HG03159 (cell line): ENCODE measurements at regions not wholly inside any gene's neighbourhood (a gene's known extent, or its start where the extent isn't known, plus 50 kb on each side); places are given as distances from the start of the nearest gene placed in this dataset.
"Not testable (repeated sequence)": the region's sequence is repeated elsewhere in the genome, so short reads cannot be mapped to it uniquely, and the experiment has no call there.

Experiments used
- ATAC-seq: cut with Tn5 transposase; IDR thresholded peaks from one replicate; pipeline ENCODE4 v1.9.1; 2021; ENCODE audit warnings: mild to moderate bottlenecking, moderate library complexity; ENCODE audit not compliant: unreplicated experiment

DNA sequence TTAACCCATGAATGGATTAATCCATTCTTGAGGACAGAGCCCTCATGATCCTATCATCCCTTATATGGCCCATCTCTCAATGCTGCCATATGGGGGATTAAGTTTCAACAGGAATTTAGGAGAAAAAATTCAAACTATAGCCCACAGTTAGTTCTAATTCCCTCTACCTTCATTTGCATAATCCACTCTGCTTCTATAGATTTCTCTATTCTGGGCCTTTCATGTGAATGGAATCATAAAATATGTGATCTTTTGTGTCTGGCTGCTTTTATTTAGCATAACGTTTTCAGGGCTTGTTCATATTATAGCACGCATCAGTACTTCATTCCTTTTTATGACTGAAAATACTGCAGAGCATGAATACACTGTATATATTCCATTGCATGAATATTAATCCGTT is 55.4 kb downstream of the CTSL start:
- ATAC-seq: no peak

DNA sequence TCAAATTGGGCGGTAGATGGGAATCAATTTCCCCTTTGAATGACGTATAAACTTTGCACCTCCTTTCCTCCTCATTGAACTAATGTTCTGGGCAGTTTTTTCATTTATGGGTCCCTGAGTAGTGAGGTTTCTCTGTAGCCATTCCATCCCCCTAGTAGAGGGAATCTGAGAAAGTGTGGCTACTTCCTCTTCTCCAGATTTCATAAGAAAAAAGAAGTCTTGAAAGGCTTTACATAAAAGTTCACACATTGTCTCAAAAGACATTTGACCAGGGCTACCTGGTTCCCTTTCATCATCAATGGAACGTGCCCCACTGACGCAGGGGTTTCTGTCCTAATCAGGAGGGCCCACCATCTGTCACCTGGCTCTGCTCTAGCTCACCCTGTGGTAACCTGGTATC is 57.3 kb downstream of the CTSL start:
- ATAC-seq: no peak

DNA sequence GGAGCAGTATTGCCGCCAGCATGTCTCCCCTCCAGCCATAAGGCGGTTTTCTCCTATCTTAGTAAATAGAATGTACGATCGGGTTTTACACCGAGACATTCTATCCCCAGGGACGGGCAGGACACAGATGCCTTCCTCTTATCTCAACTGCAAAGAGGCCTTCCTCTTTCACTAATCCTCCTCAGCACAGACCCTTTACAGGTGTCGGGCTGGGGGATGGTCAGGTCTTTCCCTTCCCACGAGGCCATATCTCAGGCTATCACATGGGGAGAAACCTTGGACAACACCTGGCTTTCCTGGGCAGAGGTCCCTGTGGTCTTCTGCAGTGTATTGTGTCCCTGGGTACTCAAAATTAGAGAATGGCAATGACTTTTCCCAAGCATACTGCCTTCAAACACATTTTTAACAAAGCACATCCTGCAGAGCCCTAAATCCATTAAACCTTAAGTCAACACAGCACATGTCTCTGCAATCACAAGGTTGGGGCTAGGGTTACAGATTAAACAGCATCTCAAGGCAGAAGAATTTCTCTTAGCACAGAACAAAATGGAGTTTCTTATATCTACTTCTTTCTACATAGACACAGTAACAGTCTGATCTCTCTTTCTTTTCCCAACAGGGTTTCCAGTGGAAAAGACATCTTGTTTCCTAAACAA is 59.5 kb downstream of the CTSL start:
- ATAC-seq: not testable (repeated sequence)

DNA sequence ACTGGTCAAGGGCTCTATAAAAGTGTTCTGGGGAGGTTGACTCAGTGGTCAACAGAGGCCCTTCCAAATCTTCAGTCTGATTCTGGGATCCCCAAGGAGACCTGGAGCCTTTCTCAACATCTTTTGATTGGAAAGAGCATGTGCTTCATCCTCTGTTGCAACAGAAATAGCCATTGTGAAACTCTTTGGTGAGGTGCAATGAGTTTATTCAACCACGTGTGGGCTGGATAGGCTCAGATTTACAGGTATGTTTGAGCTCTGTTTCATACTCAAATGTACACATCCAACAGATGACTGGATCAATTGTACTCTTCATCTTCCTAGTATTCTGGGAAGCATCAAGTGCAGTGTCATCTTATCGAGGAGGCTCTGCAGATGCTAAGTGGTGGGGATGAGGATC is 60.5 kb downstream of the CTSL start:
- no peak for ATAC-seq

DNA sequence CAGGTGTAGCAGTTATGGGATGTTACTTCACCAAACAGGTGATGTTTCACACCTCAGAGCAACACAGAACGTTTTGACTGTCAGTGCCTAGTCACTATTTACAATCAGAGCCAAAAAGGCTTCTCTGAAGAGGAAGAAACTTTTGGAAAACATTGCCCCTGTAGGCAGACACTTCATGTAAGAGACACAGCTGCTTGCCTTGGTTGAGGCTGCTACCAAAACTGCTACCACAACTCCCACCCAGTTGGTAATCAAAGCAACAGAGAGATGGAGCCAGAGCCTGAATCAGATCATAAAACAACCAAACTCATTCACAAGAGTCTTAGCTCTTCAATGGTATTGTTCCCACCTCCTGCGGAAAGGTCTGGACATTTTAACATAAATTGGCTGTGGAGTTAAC is 61.0 kb downstream of the CTSL start:
- no peak for ATAC-seq

DNA sequence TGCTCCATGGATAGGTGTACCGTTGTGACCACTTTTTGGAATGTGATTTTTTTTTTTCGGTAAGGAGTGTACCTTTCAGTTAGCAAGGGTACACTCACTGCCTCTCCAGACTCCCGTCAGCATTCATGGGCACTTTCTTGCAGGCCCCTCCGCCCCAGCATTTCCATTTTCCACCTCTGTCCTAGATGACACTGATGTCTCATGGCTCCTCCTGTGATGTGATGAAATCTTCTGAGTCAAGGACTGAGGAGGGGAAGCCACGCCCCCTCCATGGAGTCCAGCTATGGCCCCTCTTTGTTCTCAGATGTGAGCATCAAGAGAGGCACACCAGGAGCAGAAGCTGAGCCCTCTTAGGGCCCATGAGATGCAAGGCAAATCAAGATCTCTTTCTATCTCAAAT is 61.8 kb downstream of the CTSL start:
- ATAC-seq: no peak

DNA sequence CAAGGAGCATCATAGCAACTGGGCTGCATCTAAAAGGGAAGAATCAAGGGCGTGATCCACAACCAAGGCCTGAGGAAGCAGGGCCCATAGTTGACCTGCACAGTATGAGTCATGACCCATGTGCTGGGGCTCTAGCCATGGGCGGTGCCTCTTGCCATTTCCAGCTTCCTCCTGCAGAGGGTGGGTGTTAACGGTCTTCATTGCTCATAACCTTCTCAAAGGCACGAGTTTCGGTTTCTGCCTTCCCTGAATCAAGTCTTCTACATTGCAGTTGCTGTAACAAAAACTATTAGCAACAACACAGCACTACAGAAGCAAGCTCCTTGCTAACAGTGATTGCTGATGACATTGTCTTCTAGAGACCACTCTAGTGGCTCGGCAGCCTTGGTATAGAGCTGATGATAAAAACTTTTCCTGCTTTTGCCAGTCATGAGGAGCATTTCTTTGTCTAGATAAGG is 66.9 kb downstream of the CTSL start:
- peak; percentile 89 for ATAC-seq

DNA sequence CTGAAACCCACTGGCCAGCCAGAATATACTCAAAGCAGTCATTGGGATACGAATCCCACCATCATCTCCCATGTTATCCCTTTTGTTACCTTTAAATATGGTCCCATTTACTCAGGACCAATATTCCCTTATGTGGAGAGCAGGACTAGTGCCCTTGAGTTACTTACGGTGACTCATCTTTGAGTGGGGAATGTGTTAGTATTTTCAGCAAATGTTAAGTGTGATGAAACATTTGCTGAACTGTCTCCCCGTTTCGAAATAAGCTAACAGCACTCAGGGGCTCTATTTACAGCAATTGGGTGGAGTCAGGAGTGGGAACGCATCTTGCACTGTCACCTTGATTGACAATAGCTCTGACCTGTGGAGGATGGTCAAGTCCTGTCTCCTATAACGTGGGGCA is 67.4 kb downstream of the CTSL start:
- ATAC-seq: no peak

DNA sequence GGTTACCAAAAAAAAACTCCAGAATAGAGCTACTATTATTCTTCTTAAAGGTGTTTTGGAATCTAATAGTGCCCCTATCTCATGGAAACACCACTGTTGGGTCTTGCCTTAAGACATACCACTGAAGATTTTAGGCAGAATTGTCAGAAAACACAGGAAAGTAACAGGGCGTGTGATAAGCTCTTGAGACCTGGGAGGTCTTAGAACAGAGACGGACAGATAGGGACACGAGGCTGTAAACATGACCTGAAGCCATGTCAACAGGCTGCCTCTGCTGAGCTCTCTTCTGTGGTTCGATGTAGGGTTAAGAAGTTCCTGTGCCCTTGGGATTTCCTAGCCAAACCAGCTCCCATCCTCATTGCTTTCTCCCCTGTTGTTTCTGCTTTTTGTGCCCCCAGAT is 69.3 kb downstream of the CTSL start:
- ATAC-seq: no peak

DNA sequence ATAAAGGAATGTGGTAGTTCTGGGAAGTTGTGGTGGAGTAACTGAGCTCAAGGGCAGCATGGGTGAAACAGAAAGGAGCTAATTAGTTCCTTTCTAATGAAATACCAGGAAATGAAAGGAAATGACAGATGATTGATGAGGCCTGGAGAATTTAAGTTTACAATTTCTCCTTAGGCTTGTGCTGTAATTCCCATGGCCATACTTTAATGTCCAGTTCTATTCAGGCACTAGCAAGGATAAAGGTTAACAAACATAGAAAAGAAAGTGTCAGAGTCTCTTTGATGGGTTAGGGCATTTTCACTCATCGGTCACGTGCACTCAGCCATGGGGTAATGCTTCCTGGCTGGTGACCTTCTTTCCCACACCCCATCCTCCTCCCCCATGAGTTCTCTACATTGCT is 70.3 kb downstream of the CTSL start:
- no peak for ATAC-seq

DNA sequence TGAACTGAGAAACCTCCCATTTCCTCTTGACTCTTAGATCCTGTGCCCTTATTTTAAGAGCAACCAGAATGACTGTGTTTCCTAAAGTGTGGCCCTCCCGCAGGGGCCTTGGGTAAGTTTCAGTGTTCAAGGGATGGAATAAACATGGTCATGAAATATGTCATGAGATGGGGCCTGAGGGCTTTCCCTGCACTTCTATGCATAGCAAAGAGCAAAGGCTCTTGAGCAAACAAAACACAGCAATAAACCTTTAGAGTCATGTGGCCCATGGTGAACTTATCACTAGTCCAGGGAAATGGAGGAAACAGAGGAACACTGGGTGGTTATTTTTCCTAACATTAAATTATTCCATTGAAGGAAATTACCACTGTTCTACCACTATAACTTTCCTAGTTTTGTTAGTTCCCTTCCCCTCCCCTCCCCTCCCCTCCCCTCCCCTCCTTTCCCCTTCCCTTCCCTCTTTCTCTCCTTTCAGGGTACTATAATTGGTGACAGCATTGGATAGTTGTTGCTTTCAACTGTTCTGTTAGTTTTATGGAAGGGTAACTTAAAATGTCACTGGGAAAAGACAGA is 72.4 kb downstream of the CTSL start:
- no peak for ATAC-seq

DNA sequence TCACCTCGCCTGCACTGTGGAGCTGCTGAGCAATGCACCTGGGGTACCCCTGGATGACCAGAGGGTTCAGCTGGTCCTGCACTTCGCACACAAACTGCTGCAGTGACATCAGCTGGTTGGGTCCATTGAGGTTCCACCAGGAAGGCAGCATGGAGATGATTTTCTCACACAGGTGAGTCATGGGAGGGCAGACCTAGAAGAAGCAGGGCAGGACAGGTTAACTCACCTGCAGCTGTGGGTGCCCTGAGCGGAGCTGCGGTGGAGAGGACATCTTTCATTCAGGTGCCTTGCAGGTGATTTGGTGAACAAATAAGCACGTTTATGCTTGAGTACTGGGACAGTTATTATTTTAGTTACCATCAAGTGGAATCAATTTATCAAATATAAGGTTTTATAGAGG is 73.6 kb downstream of the CTSL start:
- no peak for ATAC-seq

DNA sequence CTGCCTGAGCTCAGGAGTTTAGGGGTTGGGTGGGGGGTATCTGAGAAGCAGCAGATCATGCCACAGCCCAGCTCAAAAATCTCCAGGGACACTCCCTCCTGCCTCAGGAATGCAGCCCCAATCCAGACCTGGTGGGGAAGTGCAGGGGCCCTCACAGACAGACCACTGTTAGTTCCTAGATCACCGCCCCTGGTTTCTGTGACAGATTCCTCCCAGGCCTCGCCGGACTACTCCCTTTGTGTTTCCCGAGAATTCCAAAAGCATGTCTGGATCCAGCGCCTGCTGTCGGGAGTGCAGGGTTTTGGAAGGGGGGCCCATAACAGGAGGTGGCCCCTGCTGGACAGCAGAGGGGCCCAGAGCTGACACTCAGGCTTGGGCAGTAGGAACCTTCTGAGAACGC is 74.5 kb downstream of the CTSL start:
- ATAC-seq: no peak

DNA sequence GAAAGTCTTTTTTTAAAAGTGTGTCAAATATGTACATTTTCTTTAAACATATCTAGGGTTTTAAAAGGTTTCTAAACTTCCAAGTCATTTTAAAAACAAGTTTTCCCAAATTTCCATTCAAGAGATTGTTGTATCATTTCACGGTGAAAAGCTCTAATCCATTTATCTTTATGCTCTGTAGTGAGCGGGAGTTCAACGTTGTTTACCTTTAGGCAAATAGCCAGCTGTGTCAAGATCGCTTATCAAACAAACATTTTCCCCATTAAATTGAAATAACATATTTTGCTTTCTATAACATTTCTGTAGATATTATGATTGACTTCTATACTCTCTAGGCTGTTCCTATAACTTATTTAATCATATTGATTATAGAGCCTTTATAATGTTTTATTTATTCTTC is 75.1 kb downstream of the CTSL start:
- ATAC-seq: no peak

DNA sequence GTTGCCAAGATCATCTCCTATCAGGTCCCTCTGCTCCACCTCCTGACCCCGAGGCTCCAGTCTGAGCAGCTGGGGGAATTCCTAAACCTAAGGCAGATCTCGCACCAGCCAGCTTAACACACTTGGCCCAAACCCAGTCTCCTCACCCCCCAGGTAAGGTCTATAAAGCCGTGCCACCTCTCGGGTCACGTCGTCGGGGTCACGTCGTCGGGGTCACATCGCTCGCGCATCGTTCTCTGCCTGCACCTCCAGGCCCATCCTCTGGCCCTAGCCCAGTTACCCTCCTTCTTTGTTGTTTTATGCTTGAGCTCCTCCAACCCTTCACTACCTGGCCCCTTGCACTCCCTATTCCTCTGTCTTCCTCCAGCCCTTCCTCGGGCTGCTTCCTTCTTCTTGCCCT is 77.2 kb downstream of the CTSL start:
- ATAC-seq: no peak

DNA sequence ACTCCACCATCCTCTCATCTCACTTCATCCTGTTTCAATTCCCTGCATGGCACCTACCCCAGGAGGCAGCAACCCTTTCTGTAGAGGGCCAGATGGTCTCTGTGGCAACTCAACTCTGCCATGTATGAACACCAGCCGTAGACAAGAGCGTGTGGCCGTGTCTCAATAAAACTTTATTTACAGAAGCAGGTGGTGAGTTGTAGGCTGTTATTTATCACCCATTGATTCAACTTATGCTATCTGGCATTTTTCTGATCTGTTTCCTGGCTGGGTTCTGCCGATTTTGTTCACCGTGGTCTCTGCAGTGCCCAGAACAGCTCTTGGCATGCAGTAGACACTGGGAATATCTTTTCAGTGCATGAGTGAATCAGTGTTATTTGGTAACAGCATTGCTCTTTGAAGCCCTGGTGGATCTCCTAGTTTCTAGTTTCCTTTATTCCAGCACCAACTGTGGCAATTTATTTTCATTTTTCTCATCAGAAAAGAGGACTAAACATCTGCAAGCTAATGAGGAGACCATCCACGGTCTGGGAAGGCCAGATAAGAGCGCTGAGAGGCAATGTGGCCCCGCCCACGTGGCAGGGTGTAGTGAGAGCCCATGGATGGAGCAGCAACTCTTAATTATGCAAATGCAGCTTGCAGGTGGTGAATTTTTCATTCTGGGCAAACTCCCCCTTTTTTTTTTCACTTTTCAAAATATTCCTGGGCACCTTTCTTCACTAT is 77.9 kb downstream of the CTSL start:
- no peak for ATAC-seq

DNA sequence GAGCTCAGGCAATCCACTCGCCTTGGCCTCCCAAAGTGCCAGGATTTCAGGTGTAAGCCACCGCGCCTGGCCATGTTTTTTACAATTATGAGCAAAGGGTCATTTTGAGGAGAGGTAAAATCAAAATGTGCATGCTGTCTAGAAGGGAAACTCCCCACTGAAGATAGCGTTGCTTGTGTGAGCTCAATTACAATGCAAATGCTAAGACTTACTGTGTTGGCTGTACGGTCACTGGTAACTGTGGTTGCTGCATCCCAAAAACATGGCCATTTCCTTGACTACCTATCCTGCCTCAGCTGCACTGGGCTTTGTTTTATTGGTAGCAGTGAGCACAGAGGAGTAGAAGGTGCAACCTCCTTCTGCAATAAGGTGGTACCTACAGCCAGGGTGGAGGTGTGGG is 77.4 kb upstream of the SPATA31E1 start:
- no peak for ATAC-seq

DNA sequence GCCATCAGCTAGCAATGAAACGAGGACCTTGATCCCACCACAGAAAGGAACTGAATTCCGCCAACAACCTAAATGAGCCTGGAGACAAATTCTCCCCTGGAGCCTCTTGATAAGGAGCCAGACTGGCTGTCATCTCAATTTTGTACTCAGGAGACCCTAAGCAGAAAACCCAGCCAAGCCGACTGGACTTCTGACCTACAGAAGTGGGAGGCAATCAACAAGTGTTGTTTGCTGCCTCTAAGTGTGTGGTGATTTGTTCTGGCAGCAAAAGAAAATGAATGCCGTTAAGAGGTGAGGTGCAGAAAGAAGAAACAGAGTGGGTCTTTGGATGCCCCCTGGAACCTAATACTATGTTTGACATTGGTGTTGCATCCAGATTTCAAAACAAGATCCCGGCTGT is 72.7 kb upstream of the SPATA31E1 start:
- ATAC-seq: no peak

DNA sequence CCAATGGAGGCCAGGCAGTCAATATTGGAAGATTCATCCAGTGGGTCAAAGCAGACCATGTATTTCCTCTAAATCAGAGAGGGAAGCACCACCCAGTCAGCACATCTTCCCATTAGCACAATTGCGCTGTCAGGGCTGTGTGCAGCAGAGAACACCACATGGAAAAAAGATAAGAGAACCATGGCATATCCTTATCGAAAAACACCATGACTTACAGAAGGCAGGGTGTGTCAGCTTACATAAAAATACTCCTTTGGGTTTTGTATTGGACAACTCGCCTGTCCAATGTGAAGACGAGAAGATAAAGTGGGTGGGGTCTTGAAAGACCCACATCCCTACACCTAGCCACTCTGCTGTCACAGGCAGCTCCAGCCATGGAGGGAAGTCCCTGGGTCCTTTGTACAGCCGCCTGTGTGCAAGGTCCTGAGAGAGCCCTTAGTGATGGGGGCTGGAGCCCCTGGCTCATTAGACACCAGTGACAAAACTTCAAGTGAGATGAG is 71.9 kb upstream of the SPATA31E1 start:
- ATAC-seq: no peak

DNA sequence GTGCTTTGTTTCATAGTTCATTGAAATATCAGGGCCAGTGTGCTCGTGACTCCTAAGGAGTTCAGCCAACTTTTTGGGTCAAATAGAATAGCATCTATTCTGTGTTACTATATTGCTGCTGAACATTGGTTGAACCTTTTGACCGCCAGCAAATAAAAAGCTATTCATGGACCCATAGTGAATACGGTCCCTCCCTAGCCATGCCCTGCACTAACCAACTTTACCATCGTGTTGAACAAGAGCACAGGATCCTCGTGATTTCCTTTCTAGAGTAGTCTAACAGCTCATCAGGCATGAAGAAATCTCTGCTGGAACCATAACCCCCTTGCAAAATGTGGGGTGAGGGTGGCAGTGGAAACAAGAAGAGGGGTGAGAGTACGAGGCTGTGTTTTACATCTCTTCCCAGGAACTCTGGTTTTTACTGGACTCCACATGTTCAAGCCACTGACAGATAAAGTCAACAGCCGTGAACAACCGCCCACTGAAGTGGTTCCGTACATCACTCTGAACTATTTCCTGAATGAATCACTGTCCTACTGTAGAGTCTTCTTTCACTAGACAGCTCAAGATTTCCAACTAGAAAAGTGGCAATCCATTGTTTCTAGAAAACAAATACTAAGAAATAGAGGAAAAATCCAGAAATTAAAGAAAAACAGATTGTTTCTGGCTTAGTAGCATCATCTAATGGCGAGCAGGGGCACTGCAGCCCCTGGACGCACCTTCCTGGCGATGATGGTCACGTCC is 70.1 kb upstream of the SPATA31E1 start:
- no peak for ATAC-seq

DNA sequence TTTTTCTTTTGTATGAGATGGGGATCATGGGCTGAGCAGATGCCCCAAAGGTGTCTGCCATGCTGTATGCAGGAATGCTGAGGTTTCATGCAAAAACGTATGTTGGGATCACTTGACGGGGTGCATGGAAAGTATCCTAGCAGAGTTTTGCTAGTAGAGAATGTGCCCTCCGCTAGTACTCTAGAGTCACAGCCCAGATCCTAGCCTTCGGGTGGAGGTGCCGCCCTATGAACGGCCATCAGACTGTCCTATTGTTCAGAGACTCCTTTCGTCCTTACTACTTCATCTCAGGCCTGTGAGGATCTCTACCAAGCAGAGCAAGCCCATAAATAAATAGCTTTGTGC is 69.6 kb upstream of the SPATA31E1 start:
- ATAC-seq: no peak

DNA sequence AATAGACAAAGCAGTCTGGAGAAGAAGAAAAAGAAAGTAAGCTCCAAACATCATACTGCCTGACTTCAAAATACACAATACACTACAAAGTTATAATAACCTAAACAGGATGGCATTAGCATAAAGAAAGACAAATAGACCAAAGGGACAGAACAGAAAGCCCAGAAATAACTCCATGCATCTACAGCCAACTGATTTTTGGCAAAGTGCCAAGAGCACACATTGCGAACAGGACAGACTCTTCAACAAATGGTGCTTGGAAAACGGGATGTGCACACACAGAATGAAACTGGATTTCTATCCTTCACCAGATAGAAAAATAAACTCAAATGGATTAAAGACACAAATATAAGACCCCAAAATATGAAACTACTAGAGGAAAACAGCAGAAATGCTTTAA is 66.6 kb upstream of the SPATA31E1 start:
- ATAC-seq: no peak
